Muscle layer of colon (tissue), 2 donors: ENCODE measurements at regions not wholly inside any gene's neighbourhood (a gene's known extent, or its start where the extent isn't known, plus 50 kb on each side); places are given as distances from the start of the nearest gene placed in this dataset.

Experiments used
- H3K27ac ChIP-seq: one replicate; pipeline ENCODE4 v1.7.0; 2013; ENCODE audit warnings: low read depth, mild to moderate bottlenecking, low read length, moderate library complexity
- H3K27me3 ChIP-seq, 2 donors: one replicate each; pipeline ENCODE4 v1.7.0; 2013; ENCODE audit warnings: low read length in 2 of 2, mild to moderate bottlenecking in 2 of 2; ENCODE audit not compliant: insufficient read depth in 2 of 2, control insufficient read depth in 1 of 2
- H3K36me3 ChIP-seq: one replicate; pipeline ENCODE4 v1.7.0; 2013; ENCODE audit warnings: mild to moderate bottlenecking, low read length; ENCODE audit not compliant: insufficient read depth
- H3K4me1 ChIP-seq: one replicate; pipeline ENCODE4 v1.7.0; 2013; ENCODE audit warnings: mild to moderate bottlenecking, low read length; ENCODE audit not compliant: insufficient read depth
- H3K4me3 ChIP-seq, 2 donors: one replicate each; pipeline ENCODE4 v1.7.0; 2013; ENCODE audit warnings: low read length in 2 of 2, low read depth in 1 of 2, mild to moderate bottlenecking in 1 of 2, moderate library complexity in 1 of 2
- H3K9ac ChIP-seq: one replicate; pipeline ENCODE4 v1.7.0; 2013; ENCODE audit warnings: low read length
- H3K9me3 ChIP-seq: one replicate; pipeline ENCODE4 v1.7.0; 2013; ENCODE audit warnings: mild to moderate bottlenecking, low read length
- donor health status: abdominal sarcoma.
- donor health status: Adenocarcinoma of cecum.

- no peaks in the 10 kb centered on the region for H3K9me3 ChIP-seq
- no peaks in the 10 kb centered on the region for H3K4me1 ChIP-seq
- no peak overlapping the region for H3K4me3 ChIP-seq
- H3K9ac ChIP-seq: no peak overlapping the region
- no peaks in the 10 kb centered on the region for H3K36me3 ChIP-seq
- no peak overlapping the region for H3K27ac ChIP-seq
- no peaks in the 10 kb centered on the region for H3K27me3 ChIP-seq
These were observed 242.8 kb downstream of the SPATA31D1 start for GRCh38 chr9:82231411-82231810.

- Histone ChIP-seq H3K9me3 (no peaks in the 10 kb centered on the region), H3K4me1 (no peaks in the 10 kb centered on the region), H3K4me3 (no peak overlapping the region), H3K9ac (no peak overlapping the region), H3K27ac (no peak overlapping the region), H3K36me3 (no peaks in the 10 kb centered on the region), H3K27me3 (no peaks in the 10 kb centered on the region)
These were observed 245.8 kb downstream of the SPATA31D1 start for GRCh38 chr9:82234160-82234943.

- H3K4me3 ChIP-seq: no peak overlapping the region
- H3K27ac ChIP-seq: no peak overlapping the region
- H3K27me3 ChIP-seq: no peaks in the 10 kb centered on the region
- H3K36me3 ChIP-seq: no peaks in the 10 kb centered on the region
- H3K9ac ChIP-seq: no peak overlapping the region
- H3K9me3 ChIP-seq: peaks cover 4% of the 10 kb centered on the region
- H3K4me1 ChIP-seq: no peaks in the 10 kb centered on the region
These were observed 253.9 kb downstream of the SPATA31D1 start for GRCh38 chr9:82242285-82242963.

- Histone ChIP-seq H3K27me3 (no peaks in the 10 kb centered on the region), H3K4me3 (no peak overlapping the region), H3K36me3 (no peaks in the 10 kb centered on the region), H3K27ac (no peak overlapping the region), H3K9me3 (peaks cover 4% of the 10 kb centered on the region), H3K9ac (no peak overlapping the region), H3K4me1 (no peaks in the 10 kb centered on the region)
These were observed 258.7 kb downstream of the SPATA31D1 start for GRCh38 chr9:82247318-82247717.

- H3K27ac ChIP-seq: no peak overlapping the region
- H3K9ac ChIP-seq: no peak overlapping the region
- H3K4me1 ChIP-seq: no peaks in the 10 kb centered on the region
- H3K36me3 ChIP-seq: no peaks in the 10 kb centered on the region
- H3K9me3 ChIP-seq: no peaks in the 10 kb centered on the region
- H3K27me3 ChIP-seq: no peaks in the 10 kb centered on the region
- no peak overlapping the region for H3K4me3 ChIP-seq
These were observed 263.5 kb downstream of the SPATA31D1 start for GRCh38 chr9:82252116-82252515.

GRCh38 chr9:82254646-82255367 lies 266.2 kb downstream of the SPATA31D1 start:
- no peak overlapping the region for H3K4me3 ChIP-seq
- no peak overlapping the region for H3K27ac ChIP-seq
- H3K36me3 ChIP-seq: no peaks in the 10 kb centered on the region
- H3K27me3 ChIP-seq: no peaks in the 10 kb centered on the region
- H3K4me1 ChIP-seq: no peaks in the 10 kb centered on the region
- no peaks in the 10 kb centered on the region for H3K9me3 ChIP-seq
- no peak overlapping the region for H3K9ac ChIP-seq

- Histone ChIP-seq H3K4me3 (no peak overlapping the region), H3K9me3 (no peaks in the 10 kb centered on the region), H3K27ac (no peak overlapping the region), H3K27me3 (no peaks in the 10 kb centered on the region), H3K9ac (no peak overlapping the region), H3K4me1 (no peaks in the 10 kb centered on the region), H3K36me3 (no peaks in the 10 kb centered on the region)
These were observed 267.1 kb downstream of the SPATA31D1 start for GRCh38 chr9:82255481-82256176.

- Histone ChIP-seq H3K9me3 (no peaks in the 10 kb centered on the region), H3K36me3 (no peaks in the 10 kb centered on the region), H3K9ac (no peak overlapping the region), H3K4me1 (no peaks in the 10 kb centered on the region), H3K27me3 (no peaks in the 10 kb centered on the region), H3K27ac (no peak overlapping the region), H3K4me3 (no peak overlapping the region)
These were observed 272.1 kb downstream of the SPATA31D1 start for GRCh38 chr9:82260691-82261090.

- Histone ChIP-seq H3K4me1 (no peaks in the 10 kb centered on the region), H3K9ac (no peak overlapping the region), H3K4me3 (no peak overlapping the region), H3K36me3 (no peaks in the 10 kb centered on the region), H3K27me3 (no peaks in the 10 kb centered on the region), H3K9me3 (no peaks in the 10 kb centered on the region), H3K27ac (no peak overlapping the region)
These were observed 275.0 kb downstream of the SPATA31D1 start for GRCh38 chr9:82263619-82264018.

GRCh38 chr9:82271106-82271561 lies 282.6 kb downstream of the SPATA31D1 start:
- Histone ChIP-seq H3K9ac (no peak overlapping the region), H3K4me3 (no peak overlapping the region), H3K4me1 (no peaks in the 10 kb centered on the region), H3K27ac (no peak overlapping the region), H3K9me3 (no peaks in the 10 kb centered on the region), H3K27me3 (no peaks in the 10 kb centered on the region), H3K36me3 (no peaks in the 10 kb centered on the region)

- no peaks in the 10 kb centered on the region for H3K9me3 ChIP-seq
- no peak overlapping the region for H3K4me3 ChIP-seq
- no peak overlapping the region for H3K27ac ChIP-seq
- no peak overlapping the region for H3K9ac ChIP-seq
- no peaks in the 10 kb centered on the region for H3K4me1 ChIP-seq
- H3K36me3 ChIP-seq: no peaks in the 10 kb centered on the region
- H3K27me3 ChIP-seq: no peaks in the 10 kb centered on the region
These were observed 284.5 kb downstream of the SPATA31D1 start for GRCh38 chr9:82273121-82273520.
